ENCODE measurements at regions not wholly inside any gene's neighbourhood (a gene's known extent, or its start where the extent isn't known, plus 50 kb on each side); places are given as distances from the start of the nearest gene placed in this dataset.

DNA sequence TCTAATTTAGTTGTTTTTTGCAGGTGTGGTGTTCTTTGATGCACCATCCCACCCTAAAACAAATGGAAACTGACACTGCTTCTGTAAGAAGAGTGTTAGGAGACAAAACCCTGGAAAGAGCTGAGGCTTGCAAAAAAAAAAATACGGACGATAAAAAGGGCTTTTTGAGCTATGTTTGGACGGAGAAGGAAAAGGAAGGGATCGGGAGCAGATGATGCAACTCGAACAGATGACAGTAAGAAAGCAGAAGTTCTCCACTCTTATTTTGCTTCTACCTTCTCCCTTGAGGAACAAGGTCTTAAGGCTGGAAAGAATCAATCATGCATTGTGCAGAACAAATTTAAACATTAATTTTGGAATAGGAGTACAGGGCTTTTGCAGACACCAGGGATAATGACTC is 136.7 kb downstream of the MAF start:
- Histone ChIP-seq H3K4me1 (ENCODE audit: control insufficient read depth in 1 of 2, insufficient read depth in 2 of 2, low read length in 2 of 2) (no peaks in the 10 kb centered on the region), H3K4me2 (ENCODE audit: low read length) (no peak overlapping the region), H3K9me2 (ENCODE audit: insufficient read depth) (no peaks in the 10 kb centered on the region), H2AFZ (ENCODE audit: low read depth, low read length, poor library complexity, severe bottlenecking) (no peak overlapping the region), H3K9ac (ENCODE audit: low read length) (no peak overlapping the region), H3K27ac (ENCODE audit: low read depth, low read length) (no peak overlapping the region), H4K20me1 (ENCODE audit: insufficient read depth) (no peaks in the 10 kb centered on the region), H3K4me3 (replicated peaks in 1 of 2; ENCODE audit: low read depth in 1 of 2, low read length in 2 of 2) (no peak overlapping the region), H3K79me2 (ENCODE audit: insufficient read depth, low read length) (no peaks in the 10 kb centered on the region), H3K36me3 (ENCODE audit: control insufficient read depth in 1 of 2, insufficient read depth in 2 of 2, low read length in 2 of 2) (no peaks in the 10 kb centered on the region), H3K27me3 (ENCODE audit: insufficient read depth, low read length) (no peaks in the 10 kb centered on the region), H3K9me3 (ENCODE audit: control insufficient read depth in 1 of 2, insufficient read depth in 1 of 2, low read depth in 1 of 2, low read length in 2 of 2) (peaks cover 21 to 49% of the 10 kb centered on the region in 2 experiments; a peak in 3 of 4 replicates)
- no TSS peak for BruUV-seq (replicated peaks)
- intact Hi-C loops (cut with micrococcal nuclease): no loop called here
- TF ChIP-seq SIN3A (IDR thresholded peaks at IDR 0.05; ENCODE audit: low read depth) (no peak), CEBPB (IDR thresholded peaks at IDR 0.05; ENCODE audit: low read depth) (no peak), POLR2A (IDR thresholded peaks at IDR 0.05; ENCODE audit: borderline replicate concordance, extremely low read depth, insufficient read depth, insufficient read length) (no peak), TCF7L2 (IDR thresholded peaks at IDR 0.05; ENCODE audit: borderline replicate concordance, extremely low read depth, insufficient read depth, insufficient read length) (no peak), YY1 (IDR thresholded peaks at IDR 0.05; ENCODE audit: extremely low read depth, insufficient replicate concordance, low read depth, low read length) (no peak), ZFX (IDR thresholded peaks at IDR 0.05) (no peak), POLR2AphosphoS5 (IDR thresholded peaks at IDR 0.05; ENCODE audit: low read depth, low read length) (no peak), EZH2 (IDR thresholded peaks at IDR 0.05) (no peak), JUND (IDR thresholded peaks at IDR 0.05) (no peak), RAD21 (IDR thresholded peaks at IDR 0.05; ENCODE audit: low read depth) (no peak), SRF (IDR thresholded peaks at IDR 0.05; ENCODE audit: low read depth) (no peak), ELF1 (IDR thresholded peaks at IDR 0.05; ENCODE audit: borderline replicate concordance, low read depth) (no peak), EGR1 (IDR thresholded peaks at IDR 0.05; ENCODE audit: low read depth) (no peak)
- TF ChIP-seq, protein P1, sequence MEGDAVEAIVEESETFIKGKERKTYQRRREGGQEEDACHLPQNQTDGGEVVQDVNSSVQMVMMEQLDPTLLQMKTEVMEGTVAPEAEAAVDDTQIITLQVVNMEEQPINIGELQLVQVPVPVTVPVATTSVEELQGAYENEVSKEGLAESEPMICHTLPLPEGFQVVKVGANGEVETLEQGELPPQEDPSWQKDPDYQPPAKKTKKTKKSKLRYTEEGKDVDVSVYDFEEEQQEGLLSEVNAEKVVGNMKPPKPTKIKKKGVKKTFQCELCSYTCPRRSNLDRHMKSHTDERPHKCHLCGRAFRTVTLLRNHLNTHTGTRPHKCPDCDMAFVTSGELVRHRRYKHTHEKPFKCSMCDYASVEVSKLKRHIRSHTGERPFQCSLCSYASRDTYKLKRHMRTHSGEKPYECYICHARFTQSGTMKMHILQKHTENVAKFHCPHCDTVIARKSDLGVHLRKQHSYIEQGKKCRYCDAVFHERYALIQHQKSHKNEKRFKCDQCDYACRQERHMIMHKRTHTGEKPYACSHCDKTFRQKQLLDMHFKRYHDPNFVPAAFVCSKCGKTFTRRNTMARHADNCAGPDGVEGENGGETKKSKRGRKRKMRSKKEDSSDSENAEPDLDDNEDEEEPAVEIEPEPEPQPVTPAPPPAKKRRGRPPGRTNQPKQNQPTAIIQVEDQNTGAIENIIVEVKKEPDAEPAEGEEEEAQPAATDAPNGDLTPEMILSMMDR (IDR thresholded peaks at IDR 0.05 in 2 of 3, conservative IDR thresholded peaks at IDR 0.05 in 1 of 3; ENCODE audit: borderline replicate concordance in 1 of 3, insufficient read depth in 1 of 3, low read depth in 2 of 3, low read length in 2 of 3): no peak
- TF ChIP-seq, protein P2, sequence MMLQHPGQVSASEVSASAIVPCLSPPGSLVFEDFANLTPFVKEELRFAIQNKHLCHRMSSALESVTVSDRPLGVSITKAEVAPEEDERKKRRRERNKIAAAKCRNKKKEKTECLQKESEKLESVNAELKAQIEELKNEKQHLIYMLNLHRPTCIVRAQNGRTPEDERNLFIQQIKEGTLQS (IDR thresholded peaks at IDR 0.05): no peak
- TF ChIP-seq, protein P3, sequence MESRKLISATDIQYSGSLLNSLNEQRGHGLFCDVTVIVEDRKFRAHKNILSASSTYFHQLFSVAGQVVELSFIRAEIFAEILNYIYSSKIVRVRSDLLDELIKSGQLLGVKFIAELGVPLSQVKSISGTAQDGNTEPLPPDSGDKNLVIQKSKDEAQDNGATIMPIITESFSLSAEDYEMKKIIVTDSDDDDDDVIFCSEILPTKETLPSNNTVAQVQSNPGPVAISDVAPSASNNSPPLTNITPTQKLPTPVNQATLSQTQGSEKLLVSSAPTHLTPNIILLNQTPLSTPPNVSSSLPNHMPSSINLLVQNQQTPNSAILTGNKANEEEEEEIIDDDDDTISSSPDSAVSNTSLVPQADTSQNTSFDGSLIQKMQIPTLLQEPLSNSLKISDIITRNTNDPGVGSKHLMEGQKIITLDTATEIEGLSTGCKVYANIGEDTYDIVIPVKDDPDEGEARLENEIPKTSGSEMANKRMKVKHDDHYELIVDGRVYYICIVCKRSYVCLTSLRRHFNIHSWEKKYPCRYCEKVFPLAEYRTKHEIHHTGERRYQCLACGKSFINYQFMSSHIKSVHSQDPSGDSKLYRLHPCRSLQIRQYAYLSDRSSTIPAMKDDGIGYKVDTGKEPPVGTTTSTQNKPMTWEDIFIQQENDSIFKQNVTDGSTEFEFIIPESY (IDR thresholded peaks at IDR 0.05; ENCODE audit: extremely low read depth, insufficient replicate concordance, low read length): no peak
- TF ChIP-seq, protein P4, sequence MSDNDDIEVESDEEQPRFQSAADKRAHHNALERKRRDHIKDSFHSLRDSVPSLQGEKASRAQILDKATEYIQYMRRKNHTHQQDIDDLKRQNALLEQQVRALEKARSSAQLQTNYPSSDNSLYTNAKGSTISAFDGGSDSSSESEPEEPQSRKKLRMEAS (IDR thresholded peaks at IDR 0.05): no peak
- POLR2A ChIA-PET: no interaction called here
- DNase-seq (ENCODE audit: low read depth, low spot score) (no peak), ATAC-seq (no peak)
- CTCF ChIA-PET: no interaction called here
- RAD21 ChIA-PET (ENCODE audit: low non-redundant PET in 1 of 2, low total read pairs in 2 of 2, uncharacterized antibody in 2 of 2, unreplicated experiment in 2 of 2): no interaction called here
